ENCODE measurements at regions not wholly inside any gene's neighbourhood (a gene's known extent, or its start where the extent isn't known, plus 50 kb on each side); places are given as distances from the start of the nearest gene placed in this dataset.
A peak's percentile ranks its signal among the peaks of the same experiment; 100 is the strongest.
"Not testable (repeated sequence)": the region's sequence is repeated elsewhere in the genome, so short reads cannot be mapped to it uniquely, and the experiment has no call there.

GRCh38 chr2:51263951-51264350 is 232.0 kb upstream of the NRXN1 start:
- Mint-ChIP-seq H3K36me3 (ENCODE audit: insufficient read depth) (no peaks in the 10 kb centered on the region), H3K4me3 (ENCODE audit: low read depth) (no peak overlapping the region), H3K27me3 (no peaks in the 10 kb centered on the region), H3K9me3 (ENCODE audit: low read depth) (no peaks in the 10 kb centered on the region), H3K27ac (no peak overlapping the region), H3K4me1 (ENCODE audit: low read depth) (peaks cover 4% of the 10 kb centered on the region)
- DNase-seq (ENCODE audit: low spot score, unreplicated experiment) = no peak
- TF ChIP-seq, protein P1, sequence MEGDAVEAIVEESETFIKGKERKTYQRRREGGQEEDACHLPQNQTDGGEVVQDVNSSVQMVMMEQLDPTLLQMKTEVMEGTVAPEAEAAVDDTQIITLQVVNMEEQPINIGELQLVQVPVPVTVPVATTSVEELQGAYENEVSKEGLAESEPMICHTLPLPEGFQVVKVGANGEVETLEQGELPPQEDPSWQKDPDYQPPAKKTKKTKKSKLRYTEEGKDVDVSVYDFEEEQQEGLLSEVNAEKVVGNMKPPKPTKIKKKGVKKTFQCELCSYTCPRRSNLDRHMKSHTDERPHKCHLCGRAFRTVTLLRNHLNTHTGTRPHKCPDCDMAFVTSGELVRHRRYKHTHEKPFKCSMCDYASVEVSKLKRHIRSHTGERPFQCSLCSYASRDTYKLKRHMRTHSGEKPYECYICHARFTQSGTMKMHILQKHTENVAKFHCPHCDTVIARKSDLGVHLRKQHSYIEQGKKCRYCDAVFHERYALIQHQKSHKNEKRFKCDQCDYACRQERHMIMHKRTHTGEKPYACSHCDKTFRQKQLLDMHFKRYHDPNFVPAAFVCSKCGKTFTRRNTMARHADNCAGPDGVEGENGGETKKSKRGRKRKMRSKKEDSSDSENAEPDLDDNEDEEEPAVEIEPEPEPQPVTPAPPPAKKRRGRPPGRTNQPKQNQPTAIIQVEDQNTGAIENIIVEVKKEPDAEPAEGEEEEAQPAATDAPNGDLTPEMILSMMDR (IDR thresholded peaks at IDR 0.05; ENCODE audit: unreplicated experiment) = no peak

GRCh38 chr2:51263101-51263500 is 231.2 kb upstream of the NRXN1 start:
- H3K36me3 Mint-ChIP-seq (ENCODE audit: insufficient read depth); DNase-seq (ENCODE audit: low spot score, unreplicated experiment); H3K9me3 Mint-ChIP-seq (ENCODE audit: low read depth); H3K4me3 Mint-ChIP-seq (ENCODE audit: low read depth); H3K27me3 Mint-ChIP-seq; H3K4me1 Mint-ChIP-seq (ENCODE audit: low read depth): not testable (repeated sequence)
- peak overlapping the region; percentile 12 for H3K27ac Mint-ChIP-seq

DNA sequence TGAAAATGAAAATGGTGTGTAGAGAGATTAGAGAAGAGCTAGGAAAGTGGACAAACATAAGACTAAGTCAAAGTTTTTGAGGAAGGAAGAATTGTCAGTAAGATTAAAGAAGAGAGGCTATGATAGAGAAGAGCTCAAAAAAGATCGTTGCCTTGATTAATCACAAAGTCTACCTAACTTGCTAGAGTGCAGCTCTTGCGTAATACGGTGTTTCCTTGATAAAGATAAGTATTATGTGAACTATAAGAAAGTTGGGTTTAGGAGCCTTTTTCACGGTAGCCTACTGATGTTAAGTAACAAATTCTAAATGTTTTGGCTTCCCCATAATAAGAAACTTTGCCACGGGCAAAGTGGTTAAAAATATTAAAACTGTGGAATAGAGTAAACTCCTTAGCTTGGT is 226.4 kb upstream of the NRXN1 start:
- TF ChIP-seq, protein P1 (IDR thresholded peaks at IDR 0.05; ENCODE audit: unreplicated experiment) = no peak
- Mint-ChIP-seq H3K27ac (no peak overlapping the region), H3K4me1 (ENCODE audit: low read depth) (peaks cover 2% of the 10 kb centered on the region), H3K27me3 (no peaks in the 10 kb centered on the region), H3K9me3 (ENCODE audit: low read depth) (peaks cover 2% of the 10 kb centered on the region), H3K4me3 (ENCODE audit: low read depth) (no peak overlapping the region), H3K36me3 (ENCODE audit: insufficient read depth) (no peaks in the 10 kb centered on the region)
- no peak for DNase-seq (ENCODE audit: low spot score, unreplicated experiment)

DNA sequence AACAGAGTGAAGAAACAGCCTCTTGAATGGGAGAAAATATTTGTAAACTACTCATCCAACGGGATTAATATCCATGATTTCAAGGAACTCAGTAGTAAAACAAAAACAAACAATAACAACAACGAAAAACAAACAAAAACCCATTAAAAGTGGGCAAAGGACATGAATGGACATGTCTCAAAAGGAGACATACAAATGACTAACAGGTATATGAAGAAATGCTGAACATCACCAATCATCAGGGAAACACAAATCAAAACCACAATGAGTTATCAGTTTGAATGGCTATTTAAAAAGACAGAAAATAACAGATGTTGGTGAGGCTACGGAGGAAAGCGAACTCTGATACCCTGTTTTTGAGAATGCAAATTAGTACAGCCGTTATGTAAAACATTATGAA is 224.8 kb upstream of the NRXN1 start:
- Mint-ChIP-seq H3K27ac (no peak overlapping the region), H3K27me3 (no peaks in the 10 kb centered on the region), H3K9me3 (ENCODE audit: low read depth) (peaks cover 3% of the 10 kb centered on the region), H3K4me3 (ENCODE audit: low read depth) (no peak overlapping the region), H3K4me1 (ENCODE audit: low read depth) (no peaks in the 10 kb centered on the region), H3K36me3 (ENCODE audit: insufficient read depth) (no peaks in the 10 kb centered on the region)
- no peak for DNase-seq (ENCODE audit: low spot score, unreplicated experiment)
- TF ChIP-seq, protein P1 (IDR thresholded peaks at IDR 0.05; ENCODE audit: unreplicated experiment) = no peak

GRCh38 chr2:51251356-51251755 is 219.4 kb upstream of the NRXN1 start:
- DNase-seq (ENCODE audit: low spot score, unreplicated experiment) = no peak
- no peaks in the 10 kb centered on the region for H3K36me3 Mint-ChIP-seq (ENCODE audit: insufficient read depth)
- H3K27me3 Mint-ChIP-seq = no peaks in the 10 kb centered on the region
- peaks cover 3% of the 10 kb centered on the region for H3K9me3 Mint-ChIP-seq (ENCODE audit: low read depth)
- TF ChIP-seq, protein P1 (IDR thresholded peaks at IDR 0.05; ENCODE audit: unreplicated experiment) = no peak
- no peaks in the 10 kb centered on the region for H3K4me1 Mint-ChIP-seq (ENCODE audit: low read depth)
- no peak overlapping the region for H3K4me3 Mint-ChIP-seq (ENCODE audit: low read depth)
- H3K27ac Mint-ChIP-seq = no peak overlapping the region

- Mint-ChIP-seq H3K36me3 (ENCODE audit: insufficient read depth) (no peaks in the 10 kb centered on the region), H3K4me3 (ENCODE audit: low read depth) (no peak overlapping the region), H3K27me3 (no peaks in the 10 kb centered on the region), H3K4me1 (ENCODE audit: low read depth) (no peaks in the 10 kb centered on the region), H3K27ac (no peak overlapping the region), H3K9me3 (ENCODE audit: low read depth) (no peaks in the 10 kb centered on the region)
- TF ChIP-seq, protein P1 (IDR thresholded peaks at IDR 0.05; ENCODE audit: unreplicated experiment) = no peak
- DNase-seq (ENCODE audit: low spot score, unreplicated experiment) = no peak
These were observed 215.4 kb upstream of the NRXN1 start for GRCh38 chr2:51247252-51247805.

Measured in progenitor cell of endocrine pancreas (in vitro differentiated cells).